GM20000 (cell line): ENCODE measurements at regions not wholly inside any gene's neighbourhood (a gene's known extent, or its start where the extent isn't known, plus 50 kb on each side); places are given as distances from the start of the nearest gene placed in this dataset.

Experiments
- DNase-seq: peaks from one replicate; pipeline ENCODE4 v3.0.0; 2012; ENCODE audit warnings: low spot score
- CTCF ChIP-seq: IDR thresholded peaks from 2 replicates; pipeline ENCODE4 v1.5.1; 2012; ENCODE audit warnings: mild to moderate bottlenecking, control low read depth; ENCODE audit errors: extremely low read depth, missing control alignments

GRCh38 chr4:157973297-157973696 lies 199.5 kb downstream of the GASK1B start:
- no peak for TF ChIP-seq CTCF
- no peak for DNase-seq

- no peak for DNase-seq
- no peak for TF ChIP-seq CTCF
Measured at GRCh38 chr4:157964463-157964862, 208.4 kb downstream of the GASK1B start.

GRCh38 chr4:157961229-157961990 lies 211.4 kb downstream of the GASK1B start:
- TF ChIP-seq CTCF = no peak
- no peak for DNase-seq

GRCh38 chr4:157957905-157958304 lies 214.9 kb downstream of the GASK1B start:
- TF ChIP-seq CTCF = no peak
- no peak for DNase-seq

GRCh38 chr4:157942017-157942416 lies 230.8 kb downstream of the GASK1B start:
- TF ChIP-seq CTCF = no peak
- no peak for DNase-seq

GRCh38 chr4:157934151-157934550 lies 238.7 kb downstream of the GASK1B start:
- TF ChIP-seq CTCF = no peak
- DNase-seq = no peak

GRCh38 chr4:157932936-157933335 lies 239.9 kb downstream of the GASK1B start:
- no peak for DNase-seq
- TF ChIP-seq CTCF = no peak
